Nephron progenitor cell (in vitro differentiated cells): ENCODE measurements at regions not wholly inside any gene's neighbourhood (a gene's known extent, or its start where the extent isn't known, plus 50 kb on each side); places are given as distances from the start of the nearest gene placed in this dataset.

ENCODE experiments used
- DNase-seq: peaks from one replicate; pipeline ENCODE4 v3.0.0; 2021
- H3K27ac Mint-ChIP-seq: 2 replicates; pipeline ENCODE4 v1.8.0; 2021; ENCODE audit warnings: mild to moderate bottlenecking, moderate library complexity, mixed read lengths
- H3K27me3 Mint-ChIP-seq: 2 replicates; pipeline ENCODE4 v1.8.0; 2021; ENCODE audit warnings: mild to moderate bottlenecking, low read depth, mixed read lengths; ENCODE audit not compliant: poor library complexity
- H3K36me3 Mint-ChIP-seq: 2 replicates; pipeline ENCODE4 v1.8.0; 2021; ENCODE audit warnings: low read depth, mixed read lengths
- H3K4me1 Mint-ChIP-seq: 2 replicates; pipeline ENCODE4 v1.8.0; 2021; ENCODE audit warnings: mixed read lengths
- H3K4me3 Mint-ChIP-seq: 2 replicates; pipeline ENCODE4 v1.8.0; 2021; ENCODE audit warnings: mild to moderate bottlenecking, moderate library complexity, mixed read lengths
- H3K9me3 Mint-ChIP-seq: 2 replicates; pipeline ENCODE4 v1.8.0; 2021; ENCODE audit warnings: mild to moderate bottlenecking, moderate library complexity, mixed read lengths
- TF ChIP-seq, protein P1 (sequence below): fragments of 200-600 bp; sonication (generic); IDR thresholded peaks from 2 replicates; pipeline ENCODE4 v1.5.0; 2021; ENCODE audit warnings: antibody characterized with exemption

DNA sequence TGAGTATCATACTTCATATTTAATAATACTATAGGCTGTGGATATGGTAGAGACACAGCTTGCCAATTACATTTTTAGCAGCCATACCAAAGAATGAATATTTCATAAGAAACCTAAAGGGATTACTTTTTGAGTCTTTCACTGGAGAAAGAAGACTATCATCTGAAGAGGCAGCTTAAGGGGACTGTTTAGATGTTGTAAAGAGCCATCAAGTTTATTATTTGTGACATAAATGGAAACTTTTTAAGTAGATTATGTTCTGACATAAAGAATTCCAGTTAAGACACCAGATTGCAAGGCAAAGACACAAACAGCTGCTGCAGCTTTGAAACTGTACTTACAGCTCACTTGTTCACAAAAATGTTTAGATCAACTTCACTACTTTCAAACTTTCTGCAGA is 429.4 kb downstream of the TFAP2A start:
- DNase-seq: no peak
- TF ChIP-seq, protein P1, sequence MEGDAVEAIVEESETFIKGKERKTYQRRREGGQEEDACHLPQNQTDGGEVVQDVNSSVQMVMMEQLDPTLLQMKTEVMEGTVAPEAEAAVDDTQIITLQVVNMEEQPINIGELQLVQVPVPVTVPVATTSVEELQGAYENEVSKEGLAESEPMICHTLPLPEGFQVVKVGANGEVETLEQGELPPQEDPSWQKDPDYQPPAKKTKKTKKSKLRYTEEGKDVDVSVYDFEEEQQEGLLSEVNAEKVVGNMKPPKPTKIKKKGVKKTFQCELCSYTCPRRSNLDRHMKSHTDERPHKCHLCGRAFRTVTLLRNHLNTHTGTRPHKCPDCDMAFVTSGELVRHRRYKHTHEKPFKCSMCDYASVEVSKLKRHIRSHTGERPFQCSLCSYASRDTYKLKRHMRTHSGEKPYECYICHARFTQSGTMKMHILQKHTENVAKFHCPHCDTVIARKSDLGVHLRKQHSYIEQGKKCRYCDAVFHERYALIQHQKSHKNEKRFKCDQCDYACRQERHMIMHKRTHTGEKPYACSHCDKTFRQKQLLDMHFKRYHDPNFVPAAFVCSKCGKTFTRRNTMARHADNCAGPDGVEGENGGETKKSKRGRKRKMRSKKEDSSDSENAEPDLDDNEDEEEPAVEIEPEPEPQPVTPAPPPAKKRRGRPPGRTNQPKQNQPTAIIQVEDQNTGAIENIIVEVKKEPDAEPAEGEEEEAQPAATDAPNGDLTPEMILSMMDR: no peak
- no peak overlapping the region for H3K4me3 Mint-ChIP-seq
- H3K27me3 Mint-ChIP-seq: peaks cover 4% of the 10 kb centered on the region
- peaks cover 11% of the 10 kb centered on the region for H3K9me3 Mint-ChIP-seq
- H3K27ac Mint-ChIP-seq: no peak overlapping the region
- H3K36me3 Mint-ChIP-seq: peaks cover 5% of the 10 kb centered on the region
- H3K4me1 Mint-ChIP-seq: no peaks in the 10 kb centered on the region

DNA sequence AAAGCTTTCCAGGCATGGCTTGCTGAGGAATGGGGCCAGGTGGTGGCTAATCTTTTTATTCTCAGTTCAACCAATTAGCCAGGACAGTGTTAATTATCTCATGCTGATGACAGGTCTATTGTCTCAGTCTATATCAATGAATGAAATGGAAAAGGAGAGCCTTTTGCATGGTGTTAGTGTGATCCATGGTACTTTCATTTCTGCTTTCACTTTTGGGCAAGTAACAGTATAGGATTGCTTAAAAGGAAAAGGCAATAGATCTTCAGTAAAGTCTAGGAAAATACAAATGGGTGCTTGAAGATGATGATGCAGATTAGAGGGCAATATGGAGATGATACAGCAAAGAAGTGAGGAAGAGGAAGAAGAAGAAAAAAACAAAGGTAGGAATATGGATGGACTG is 430.3 kb downstream of the TFAP2A start:
- H3K27ac Mint-ChIP-seq: no peak overlapping the region
- no peak overlapping the region for H3K4me3 Mint-ChIP-seq
- peaks cover 4% of the 10 kb centered on the region for H3K27me3 Mint-ChIP-seq
- DNase-seq: no peak
- peaks cover 11% of the 10 kb centered on the region for H3K9me3 Mint-ChIP-seq
- TF ChIP-seq, protein P1: no peak
- peaks cover 5% of the 10 kb centered on the region for H3K36me3 Mint-ChIP-seq
- H3K4me1 Mint-ChIP-seq: no peaks in the 10 kb centered on the region

DNA sequence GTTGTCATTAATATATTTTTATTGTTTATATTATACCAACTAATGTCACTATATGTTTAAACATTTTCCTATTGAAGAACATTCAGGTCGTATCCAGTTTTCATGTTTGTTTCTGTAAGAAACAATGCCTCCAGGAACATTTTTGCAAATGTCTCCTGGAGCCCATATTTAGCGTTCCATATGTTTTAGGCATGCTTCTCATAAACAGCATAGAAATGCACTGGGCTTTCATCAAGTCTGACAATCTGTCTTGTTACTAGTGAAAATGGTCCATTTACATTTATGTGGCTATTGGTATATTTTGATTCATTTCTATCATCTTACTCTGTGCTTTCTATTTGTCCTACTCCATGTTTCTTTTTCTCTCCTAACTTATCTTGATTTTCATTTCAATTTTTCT is 431.7 kb downstream of the TFAP2A start:
- Mint-ChIP-seq H3K36me3 (peaks cover 5% of the 10 kb centered on the region), H3K4me3 (no peak overlapping the region), H3K27me3 (peaks cover 4% of the 10 kb centered on the region), H3K9me3 (peaks cover 11% of the 10 kb centered on the region), H3K27ac (no peak overlapping the region), H3K4me1 (no peaks in the 10 kb centered on the region)
- DNase-seq: no peak
- TF ChIP-seq, protein P1: no peak

DNA sequence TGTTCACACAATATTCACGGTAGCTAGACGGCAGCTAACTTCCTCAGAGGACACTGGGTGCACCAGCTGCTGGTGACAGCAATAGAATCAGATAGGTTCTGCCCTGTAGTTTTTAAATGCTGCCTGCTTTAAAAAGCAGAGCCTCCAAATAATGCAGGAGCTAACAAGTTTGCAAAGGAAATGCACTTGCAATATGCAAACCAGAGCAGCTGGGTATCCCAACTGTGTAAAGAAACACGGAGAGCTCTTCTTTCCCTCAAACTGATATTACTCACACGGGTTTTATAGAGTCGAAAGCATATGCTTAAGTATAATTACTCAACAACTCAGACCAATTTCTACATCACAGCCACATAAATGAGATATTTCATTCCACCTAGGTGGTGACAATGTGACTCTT is 432.7 kb downstream of the TFAP2A start:
- peaks cover 3% of the 10 kb centered on the region for H3K4me1 Mint-ChIP-seq
- H3K27me3 Mint-ChIP-seq: no peaks in the 10 kb centered on the region
- no peak overlapping the region for H3K27ac Mint-ChIP-seq
- TF ChIP-seq, protein P1: no peak
- no peak overlapping the region for H3K4me3 Mint-ChIP-seq
- DNase-seq: no peak
- H3K36me3 Mint-ChIP-seq: peaks cover 5% of the 10 kb centered on the region
- peaks cover 11% of the 10 kb centered on the region for H3K9me3 Mint-ChIP-seq

DNA sequence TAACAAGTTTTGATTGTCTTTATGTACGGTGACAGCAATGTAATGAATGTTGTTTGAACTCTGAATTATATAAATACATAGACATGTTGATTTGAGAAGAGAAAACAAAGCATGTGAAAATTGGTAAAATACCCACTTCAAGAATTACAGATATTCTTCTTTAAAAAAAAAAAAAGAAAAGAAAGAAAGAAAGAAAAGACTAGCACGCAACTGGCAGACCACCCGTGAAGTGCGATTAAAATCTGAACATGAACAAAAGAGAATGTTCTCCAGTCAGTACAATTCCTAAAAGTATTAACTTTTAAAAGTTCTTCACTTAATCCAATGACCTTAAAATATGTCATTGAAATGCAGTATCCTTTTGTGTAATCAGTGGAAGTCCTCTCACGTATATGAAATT is 434.9 kb downstream of the TFAP2A start:
- peaks cover 5% of the 10 kb centered on the region for H3K4me1 Mint-ChIP-seq
- no peaks in the 10 kb centered on the region for H3K27me3 Mint-ChIP-seq
- peaks cover 5% of the 10 kb centered on the region for H3K36me3 Mint-ChIP-seq
- H3K4me3 Mint-ChIP-seq: no peak overlapping the region
- DNase-seq: no peak
- TF ChIP-seq, protein P1: no peak
- no peak overlapping the region for H3K27ac Mint-ChIP-seq
- H3K9me3 Mint-ChIP-seq: peaks cover 11% of the 10 kb centered on the region

DNA sequence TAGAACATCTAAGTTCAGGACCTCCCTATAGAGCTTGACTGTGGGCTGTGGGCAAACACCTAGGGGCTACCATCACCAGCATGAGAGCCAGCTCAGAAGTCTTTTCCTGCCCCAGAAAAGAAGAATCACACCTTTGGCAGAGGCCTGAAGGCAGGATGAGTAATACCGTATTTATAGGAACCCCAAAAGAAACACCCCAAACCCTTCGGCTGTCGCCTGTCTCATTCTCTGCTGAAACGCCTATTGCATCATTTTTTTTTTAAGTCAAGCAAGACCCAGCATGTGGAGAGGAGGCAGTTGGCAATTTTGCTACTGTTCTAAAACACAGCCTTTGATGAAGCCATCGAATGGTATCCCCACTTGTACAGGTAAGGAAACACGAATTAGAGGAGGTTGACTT is 436.4 kb downstream of the TFAP2A start:
- peaks cover 1% of the 10 kb centered on the region for H3K9me3 Mint-ChIP-seq
- TF ChIP-seq, protein P1: no peak
- no peak overlapping the region for H3K4me3 Mint-ChIP-seq
- no peak for DNase-seq
- no peaks in the 10 kb centered on the region for H3K27me3 Mint-ChIP-seq
- no peaks in the 10 kb centered on the region for H3K36me3 Mint-ChIP-seq
- peaks cover 5% of the 10 kb centered on the region for H3K4me1 Mint-ChIP-seq
- H3K27ac Mint-ChIP-seq: no peak overlapping the region
